Skeletal muscle tissue (tissue), 3 donors: ENCODE measurements at regions not wholly inside any gene's neighbourhood (a gene's known extent, or its start where the extent isn't known, plus 50 kb on each side); places are given as distances from the start of the nearest gene placed in this dataset.

ENCODE experiments used
- H3K27ac ChIP-seq: one replicate; pipeline ENCODE4 v1.7.0; 2013; ENCODE audit warnings: mild to moderate bottlenecking, low read depth, low read length, inconsistent platforms
- H3K27me3 ChIP-seq, 3 donors: one replicate each; pipeline ENCODE4 v1.7.0; 2013; ENCODE audit warnings: low read length in 3 of 3; ENCODE audit not compliant: control insufficient read depth in 3 of 3, insufficient read depth in 3 of 3
- H3K36me3 ChIP-seq, 3 donors: one replicate each; pipeline ENCODE4 v1.7.0; 2013; ENCODE audit warnings: low read length in 3 of 3; ENCODE audit not compliant: control insufficient read depth in 3 of 3, insufficient read depth in 3 of 3
- H3K4me1 ChIP-seq, 3 donors: one replicate each; pipeline ENCODE4 v1.7.0; 2013; ENCODE audit warnings: low read length in 3 of 3, mild to moderate bottlenecking in 3 of 3; ENCODE audit not compliant: control insufficient read depth in 3 of 3, insufficient read depth in 3 of 3
- H3K4me3 ChIP-seq, 3 donors: one replicate each; pipeline ENCODE4 v1.7.0; 2013; ENCODE audit warnings: low read length in 3 of 3
- H3K9ac ChIP-seq, 3 donors: one replicate each; pipeline ENCODE4 v1.7.0; 2013; ENCODE audit warnings: low read length in 3 of 3, mild to moderate bottlenecking in 3 of 3, moderate library complexity in 2 of 3, low read depth in 1 of 3
- H3K9me3 ChIP-seq, 3 donors: one replicate each; pipeline ENCODE4 v1.7.0; 2013; ENCODE audit warnings: low read length in 3 of 3; ENCODE audit not compliant: control insufficient read depth in 3 of 3
- donor health status: Osteomylitis.

- Histone ChIP-seq H3K9me3 (no peaks in the 10 kb centered on the region), H3K27me3 (no peaks in the 10 kb centered on the region), H3K36me3 (no peaks in the 10 kb centered on the region), H3K27ac (no peak overlapping the region), H3K4me3 (no peak overlapping the region), H3K4me1 (no peaks in the 10 kb centered on the region), H3K9ac (no peak overlapping the region)
Measured at GRCh38 chr18:39624961-39625360, 2059.4 kb upstream of the CELF4 start.

- Histone ChIP-seq H3K4me3 (no peak overlapping the region), H3K27ac (no peak overlapping the region), H3K36me3 (no peaks in the 10 kb centered on the region), H3K27me3 (no peaks in the 10 kb centered on the region), H3K4me1 (no peaks in the 10 kb centered on the region), H3K9me3 (peaks cover 0 to 4% (median 0%) of the 10 kb centered on the region in 3 donors), H3K9ac (no peak overlapping the region)
Measured at GRCh38 chr18:39622431-39622830, 2056.8 kb upstream of the CELF4 start.

GRCh38 chr18:39620551-39621168 lies 2055.1 kb upstream of the CELF4 start:
- Histone ChIP-seq H3K4me3 (no peak overlapping the region), H3K27ac (no peak overlapping the region), H3K9me3 (peaks cover 0 to 4% (median 0%) of the 10 kb centered on the region in 3 donors), H3K36me3 (no peaks in the 10 kb centered on the region), H3K27me3 (no peaks in the 10 kb centered on the region), H3K4me1 (no peaks in the 10 kb centered on the region), H3K9ac (no peak overlapping the region)

- Histone ChIP-seq H3K36me3 (no peaks in the 10 kb centered on the region), H3K27me3 (no peaks in the 10 kb centered on the region), H3K4me1 (no peaks in the 10 kb centered on the region), H3K4me3 (no peak overlapping the region), H3K27ac (no peak overlapping the region), H3K9ac (no peak overlapping the region), H3K9me3 (peaks cover 0 to 4% (median 0%) of the 10 kb centered on the region in 3 donors)
Measured at GRCh38 chr18:39618265-39619003, 2052.8 kb upstream of the CELF4 start.

GRCh38 chr18:39611381-39612100 lies 2045.9 kb upstream of the CELF4 start:
- Histone ChIP-seq H3K27me3 (no peaks in the 10 kb centered on the region), H3K27ac (no peak overlapping the region), H3K9me3 (no peaks in the 10 kb centered on the region), H3K9ac (no peak overlapping the region), H3K4me3 (no peak overlapping the region), H3K36me3 (no peaks in the 10 kb centered on the region), H3K4me1 (no peaks in the 10 kb centered on the region)

- H3K9me3 ChIP-seq, result no peaks in the 10 kb centered on the region
- H3K36me3 ChIP-seq, result no peaks in the 10 kb centered on the region
- H3K4me3 ChIP-seq, result no peak overlapping the region
- no peak overlapping the region for H3K9ac ChIP-seq
- H3K4me1 ChIP-seq, result no peaks in the 10 kb centered on the region
- no peak overlapping the region for H3K27ac ChIP-seq
- H3K27me3 ChIP-seq, result no peaks in the 10 kb centered on the region
Measured at GRCh38 chr18:39607034-39607433, 2041.4 kb upstream of the CELF4 start.

- H3K9me3 ChIP-seq, result no peaks in the 10 kb centered on the region
- H3K4me3 ChIP-seq, result no peak overlapping the region
- no peaks in the 10 kb centered on the region for H3K4me1 ChIP-seq
- no peaks in the 10 kb centered on the region for H3K36me3 ChIP-seq
- H3K27ac ChIP-seq, result no peak overlapping the region
- H3K27me3 ChIP-seq, result no peaks in the 10 kb centered on the region
- no peak overlapping the region for H3K9ac ChIP-seq
Measured at GRCh38 chr18:39604836-39605235, 2039.2 kb upstream of the CELF4 start.

- Histone ChIP-seq H3K9me3 (no peaks in the 10 kb centered on the region), H3K4me3 (no peak overlapping the region), H3K27ac (no peak overlapping the region), H3K36me3 (no peaks in the 10 kb centered on the region), H3K4me1 (no peaks in the 10 kb centered on the region), H3K9ac (no peak overlapping the region), H3K27me3 (no peaks in the 10 kb centered on the region)
Measured at GRCh38 chr18:39602131-39602530, 2036.5 kb upstream of the CELF4 start.

GRCh38 chr18:39600894-39601293 lies 2035.3 kb upstream of the CELF4 start:
- H3K27me3 ChIP-seq, result no peaks in the 10 kb centered on the region
- no peaks in the 10 kb centered on the region for H3K36me3 ChIP-seq
- H3K27ac ChIP-seq, result no peak overlapping the region
- no peaks in the 10 kb centered on the region for H3K4me1 ChIP-seq
- H3K9ac ChIP-seq, result no peak overlapping the region
- no peaks in the 10 kb centered on the region for H3K9me3 ChIP-seq
- H3K4me3 ChIP-seq, result no peak overlapping the region

GRCh38 chr18:39599251-39599650 lies 2033.7 kb upstream of the CELF4 start:
- Histone ChIP-seq H3K9me3 (no peaks in the 10 kb centered on the region), H3K4me1 (no peaks in the 10 kb centered on the region), H3K27me3 (no peaks in the 10 kb centered on the region), H3K9ac (no peak overlapping the region), H3K4me3 (no peak overlapping the region), H3K36me3 (no peaks in the 10 kb centered on the region), H3K27ac (no peak overlapping the region)
